ENCODE measurements at regions not wholly inside any gene's neighbourhood (a gene's known extent, or its start where the extent isn't known, plus 50 kb on each side); places are given as distances from the start of the nearest gene placed in this dataset.

- intact Hi-C loops (cut with DNase I), result no loop called here
- TF ChIP-seq CTCF (IDR thresholded peaks at IDR 0.05), result no peak
- Histone ChIP-seq H3K27me3 (ENCODE audit: low read depth) (peaks cover 9% of the 10 kb centered on the region), H3K4me3 (no peak overlapping the region), H3K36me3 (no peaks in the 10 kb centered on the region), H3K27ac (no peak overlapping the region), H3K9me3 (no peaks in the 10 kb centered on the region), H3K4me1 (no peaks in the 10 kb centered on the region)
- no peak for DNase-seq
- no peak for ATAC-seq
Observed at GRCh38 chr1:17998889-17999288, 108.7 kb upstream of the IGSF21 start.

GRCh38 chr1:17999884-18000283 lies 107.7 kb upstream of the IGSF21 start:
- ATAC-seq (no peak), DNase-seq (no peak)
- intact Hi-C loops (cut with DNase I), result no loop called here
- Histone ChIP-seq H3K4me1 (no peaks in the 10 kb centered on the region), H3K27ac (no peak overlapping the region), H3K4me3 (no peak overlapping the region), H3K9me3 (no peaks in the 10 kb centered on the region), H3K27me3 (ENCODE audit: low read depth) (peaks cover 9% of the 10 kb centered on the region), H3K36me3 (no peaks in the 10 kb centered on the region)
- no peak for TF ChIP-seq CTCF (IDR thresholded peaks at IDR 0.05)

- no peaks in the 10 kb centered on the region for H3K36me3 ChIP-seq
- H3K27me3 ChIP-seq (ENCODE audit: low read depth), result peaks cover 17% of the 10 kb centered on the region
- no peaks in the 10 kb centered on the region for H3K4me1 ChIP-seq
- H3K4me3 ChIP-seq, result no peak overlapping the region
- no peak for TF ChIP-seq CTCF (IDR thresholded peaks at IDR 0.05)
- intact Hi-C loops (cut with DNase I), result no loop called here
- no peak overlapping the region for H3K27ac ChIP-seq
- H3K9me3 ChIP-seq, result no peaks in the 10 kb centered on the region
- ATAC-seq (no peak), DNase-seq (no peak)
Observed at GRCh38 chr1:18001725-18002124, 105.9 kb upstream of the IGSF21 start.

GRCh38 chr1:18004278-18004677 lies 103.3 kb upstream of the IGSF21 start:
- intact Hi-C loops (cut with DNase I), result no loop called here
- DNase-seq (no peak), ATAC-seq (no peak)
- no peaks in the 10 kb centered on the region for H3K36me3 ChIP-seq
- H3K9me3 ChIP-seq, result no peaks in the 10 kb centered on the region
- H3K4me1 ChIP-seq, result no peaks in the 10 kb centered on the region
- no peak for TF ChIP-seq CTCF (IDR thresholded peaks at IDR 0.05)
- H3K27ac ChIP-seq, result no peak overlapping the region
- peaks cover 9% of the 10 kb centered on the region for H3K27me3 ChIP-seq (ENCODE audit: low read depth)
- no peak overlapping the region for H3K4me3 ChIP-seq

GRCh38 chr1:18005238-18005637 lies 102.4 kb upstream of the IGSF21 start:
- no peaks in the 10 kb centered on the region for H3K36me3 ChIP-seq
- no peaks in the 10 kb centered on the region for H3K9me3 ChIP-seq
- H3K27ac ChIP-seq, result no peak overlapping the region
- DNase-seq (no peak), ATAC-seq (no peak)
- TF ChIP-seq CTCF (IDR thresholded peaks at IDR 0.05), result no peak
- H3K27me3 ChIP-seq (ENCODE audit: low read depth), result peaks cover 18% of the 10 kb centered on the region
- H3K4me3 ChIP-seq, result no peak overlapping the region
- intact Hi-C loops (cut with DNase I), result no loop called here
- H3K4me1 ChIP-seq, result no peaks in the 10 kb centered on the region
